ENCODE measurements at regions not wholly inside any gene's neighbourhood (a gene's known extent, or its start where the extent isn't known, plus 50 kb on each side); places are given as distances from the start of the nearest gene placed in this dataset.

- no peak for DNase-seq
Measured at GRCh38 chr9:116062206-116062550, 91.4 kb upstream of the PAPPA start.

GRCh38 chr9:116064970-116065369, 88.6 kb upstream of the PAPPA start:
- peak; percentile 8 for DNase-seq

- DNase-seq = no peak
Measured at GRCh38 chr9:116066221-116066620, 87.4 kb upstream of the PAPPA start.

GRCh38 chr9:116067566-116067965, 86.0 kb upstream of the PAPPA start:
- DNase-seq = no peak

GRCh38 chr9:116070256-116070914, 83.2 kb upstream of the PAPPA start:
- no peak for DNase-seq

GRCh38 chr9:116072046-116072445, 81.5 kb upstream of the PAPPA start:
- no peak for DNase-seq

GRCh38 chr9:116073826-116074225, 79.8 kb upstream of the PAPPA start:
- peak; percentile 86 for DNase-seq

GRCh38 chr9:116074658-116075057, 78.9 kb upstream of the PAPPA start:
- DNase-seq = peak; percentile 89

- DNase-seq = peak; percentile 96
Measured at GRCh38 chr9:116075191-116075590, 78.4 kb upstream of the PAPPA start.

- no peak for DNase-seq
Measured at GRCh38 chr9:116078640-116079039, 75.0 kb upstream of the PAPPA start.

GRCh38 chr9:116080561-116080960, 73.0 kb upstream of the PAPPA start:
- DNase-seq = no peak

- DNase-seq = peak; percentile 37
Measured at GRCh38 chr9:116081435-116082115, 72.0 kb upstream of the PAPPA start.

GRCh38 chr9:116083837-116084236, 69.8 kb upstream of the PAPPA start:
- DNase-seq = no peak

GRCh38 chr9:116084497-116084896, 69.1 kb upstream of the PAPPA start:
- DNase-seq = no peak

- peak; percentile 50 for DNase-seq
Measured at GRCh38 chr9:116087246-116087645, 66.3 kb upstream of the PAPPA start.

GRCh38 chr9:116087751-116088194, 65.8 kb upstream of the PAPPA start:
- peak; percentile 85 for DNase-seq

- no peak for DNase-seq
Measured at GRCh38 chr9:116088396-116088795, 65.2 kb upstream of the PAPPA start.

GRCh38 chr9:116090030-116090770, 63.4 kb upstream of the PAPPA start:
- DNase-seq = no peak

- peak; percentile 64 for DNase-seq
Measured at GRCh38 chr9:116094846-116095245, 58.7 kb upstream of the PAPPA start.

GRCh38 chr9:116095403-116095802, 58.2 kb upstream of the PAPPA start:
- DNase-seq = no peak

- DNase-seq = peak; percentile 75
Measured at GRCh38 chr9:116096046-116096445, 57.5 kb upstream of the PAPPA start.

- no peak for DNase-seq
Measured at GRCh38 chr9:116096853-116097252, 56.7 kb upstream of the PAPPA start.

GRCh38 chr9:116098476-116098875, 55.1 kb upstream of the PAPPA start:
- no peak for DNase-seq

GRCh38 chr9:116099821-116100220, 53.8 kb upstream of the PAPPA start:
- peak; percentile 71 for DNase-seq

Data from fibroblast of skin of right biceps (primary cell).